T-helper 2 cell (primary cell): ENCODE measurements at regions not wholly inside any gene's neighbourhood (a gene's known extent, or its start where the extent isn't known, plus 50 kb on each side); places are given as distances from the start of the nearest gene placed in this dataset.
"Not testable (repeated sequence)": the region's sequence is repeated elsewhere in the genome, so short reads cannot be mapped to it uniquely, and the experiment has no call there.

Experiments
- DNase-seq, 5 experiments: peaks; one replicate each; pipeline versions ENCODE4 v3.0.0 to v3.0.0-alpha.2; 2012 to 2022

DNA sequence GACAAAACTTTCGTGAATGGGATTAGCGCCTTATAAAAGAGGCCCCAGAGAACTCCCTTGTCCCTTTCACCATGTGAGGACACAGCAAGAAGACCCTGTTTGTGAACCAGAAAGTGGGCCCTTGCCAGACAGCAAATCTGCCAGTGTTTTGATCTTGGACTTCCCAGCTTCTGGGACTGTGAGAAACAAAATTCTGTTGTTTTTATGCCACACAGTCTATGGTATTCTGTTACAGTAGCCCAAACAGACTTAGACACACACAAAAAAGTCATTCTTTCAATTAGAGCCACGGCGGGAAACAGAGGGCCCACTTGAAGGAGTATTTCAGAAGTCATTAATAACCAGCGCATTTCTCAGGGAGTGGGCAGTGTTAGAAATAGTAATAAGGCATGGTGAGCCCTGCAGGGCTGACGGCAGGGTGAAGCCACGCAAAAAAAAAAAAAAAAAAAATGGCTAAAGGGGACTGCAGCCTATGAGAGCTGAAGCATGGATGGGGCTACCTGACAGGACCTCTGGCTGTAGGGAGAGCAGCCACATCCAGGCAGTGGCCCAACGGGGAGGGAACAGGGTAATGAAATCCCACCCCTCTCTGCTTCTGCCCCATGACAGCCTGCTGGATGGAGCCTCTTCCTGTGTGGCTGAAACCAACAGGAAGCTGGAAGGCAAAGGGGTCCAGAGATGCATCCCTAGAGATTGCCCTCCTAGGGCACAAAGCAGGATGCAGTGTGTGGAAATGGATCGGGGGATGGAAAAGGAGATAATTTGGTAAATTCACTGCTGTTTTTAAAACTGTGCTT lies 189.3 kb downstream of the KCNS3 start:
- no peak for DNase-seq

GRCh38 chr2:18066894-18067293 lies 188.4 kb downstream of the KCNS3 start:
- DNase-seq, result no peak

DNA sequence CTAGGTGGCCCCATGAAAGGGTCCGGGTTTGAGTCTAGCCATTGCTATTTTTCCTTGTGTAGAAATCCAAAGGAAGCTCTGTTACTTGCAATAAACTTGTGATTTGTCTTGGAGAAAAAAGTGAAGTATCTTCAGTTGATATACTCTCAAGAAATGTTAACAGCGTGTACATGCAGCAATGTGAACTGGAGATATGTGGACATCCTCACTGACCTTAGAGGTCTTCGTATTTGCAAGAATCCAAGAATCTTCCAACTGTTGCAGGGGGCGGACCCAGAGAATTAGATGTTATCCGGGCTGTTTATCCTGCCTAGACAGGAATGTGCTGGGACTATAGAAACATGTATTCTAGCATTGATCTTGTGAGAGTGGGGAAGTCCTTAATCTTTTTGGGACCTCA lies 187.6 kb downstream of the KCNS3 start:
- DNase-seq, result no peak

DNA sequence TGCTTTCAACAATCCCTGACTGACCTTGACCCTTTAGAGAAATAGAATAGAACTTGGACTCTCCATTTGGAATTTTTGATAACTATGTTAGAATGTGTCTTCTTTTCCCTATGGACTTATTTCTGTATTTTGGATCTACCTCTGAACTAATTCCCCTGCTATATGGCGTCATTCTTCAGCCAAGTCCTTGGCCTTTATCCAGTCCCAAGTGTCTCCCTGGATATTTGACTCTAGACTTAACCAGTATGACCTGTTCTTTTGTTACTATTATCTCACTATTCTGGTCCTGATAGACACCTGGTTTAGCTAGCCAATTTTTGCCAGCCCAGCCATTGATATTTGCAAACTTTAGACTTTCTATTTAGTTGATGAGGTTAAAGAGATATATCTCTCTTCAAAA lies 186.8 kb downstream of the KCNS3 start:
- DNase-seq, result no peak

GRCh38 chr2:18063826-18064470 lies 185.5 kb downstream of the KCNS3 start:
- no peak for DNase-seq

- no peak for DNase-seq
These were observed 184.4 kb downstream of the KCNS3 start for GRCh38 chr2:18062892-18063291.

DNA sequence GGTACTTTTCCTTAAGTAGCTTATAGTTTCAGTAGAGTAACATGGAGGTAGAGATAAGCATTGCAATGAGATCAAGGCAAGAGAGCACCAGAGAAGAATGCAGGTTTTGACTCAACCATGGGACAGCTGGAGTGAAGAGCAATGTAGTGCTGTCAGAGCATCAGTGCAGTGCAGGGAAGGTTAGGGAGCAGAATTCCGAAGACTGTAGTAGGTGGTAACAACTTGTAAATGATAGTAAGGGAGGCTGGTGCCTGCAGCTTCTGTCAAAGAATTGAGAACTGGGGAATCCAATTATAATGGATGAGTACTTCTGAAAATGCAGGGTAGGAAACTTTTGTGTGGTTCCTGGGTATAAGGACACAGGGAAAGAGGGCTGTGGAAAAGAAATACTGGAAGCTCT lies 183.2 kb downstream of the KCNS3 start:
- no peak for DNase-seq

GRCh38 chr2:18057657-18058056 lies 179.2 kb downstream of the KCNS3 start:
- no peak for DNase-seq

DNA sequence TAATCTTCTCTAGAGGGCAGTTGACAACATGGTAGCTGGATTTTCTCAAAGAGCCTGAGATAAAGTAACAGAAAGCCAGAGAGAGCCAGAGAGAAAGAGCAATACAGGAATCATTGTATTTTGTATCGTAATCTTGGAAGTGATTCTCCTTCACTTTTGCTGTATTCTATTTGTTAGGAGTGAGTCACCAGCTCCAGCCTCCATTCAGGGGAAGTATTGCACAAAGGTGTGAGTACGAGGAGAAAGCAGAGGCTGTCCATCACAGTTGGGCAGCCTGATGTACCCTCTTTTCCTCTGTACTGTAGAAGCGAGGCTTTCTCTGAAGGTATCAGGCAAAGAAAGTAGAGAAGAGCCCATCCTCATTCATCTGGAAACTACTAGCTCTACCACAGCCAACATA lies 176.8 kb downstream of the KCNS3 start:
- no peak for DNase-seq

- DNase-seq, result no peak
These were observed 171.5 kb downstream of the KCNS3 start for GRCh38 chr2:18050001-18050400.

DNA sequence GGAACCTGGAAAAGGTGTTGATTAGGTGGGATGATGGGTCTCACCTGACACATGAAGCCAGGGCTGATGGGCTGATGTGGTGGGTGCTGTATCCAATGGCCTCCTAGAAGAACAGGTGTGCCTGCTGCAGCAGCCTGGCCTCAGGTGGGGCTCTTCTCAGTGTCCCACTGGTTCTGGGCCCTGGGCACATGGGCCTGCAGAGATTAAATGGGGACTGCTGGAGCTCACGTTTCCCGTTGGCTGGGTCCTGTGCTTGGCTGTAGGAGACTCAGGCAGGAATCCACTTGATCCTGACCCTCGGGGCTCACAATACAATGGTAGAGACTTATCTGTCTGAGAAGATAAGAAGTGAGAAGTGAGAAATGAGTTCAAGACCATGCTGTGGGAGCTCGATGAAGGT lies 170.9 kb downstream of the KCNS3 start:
- DNase-seq, result no peak

DNA sequence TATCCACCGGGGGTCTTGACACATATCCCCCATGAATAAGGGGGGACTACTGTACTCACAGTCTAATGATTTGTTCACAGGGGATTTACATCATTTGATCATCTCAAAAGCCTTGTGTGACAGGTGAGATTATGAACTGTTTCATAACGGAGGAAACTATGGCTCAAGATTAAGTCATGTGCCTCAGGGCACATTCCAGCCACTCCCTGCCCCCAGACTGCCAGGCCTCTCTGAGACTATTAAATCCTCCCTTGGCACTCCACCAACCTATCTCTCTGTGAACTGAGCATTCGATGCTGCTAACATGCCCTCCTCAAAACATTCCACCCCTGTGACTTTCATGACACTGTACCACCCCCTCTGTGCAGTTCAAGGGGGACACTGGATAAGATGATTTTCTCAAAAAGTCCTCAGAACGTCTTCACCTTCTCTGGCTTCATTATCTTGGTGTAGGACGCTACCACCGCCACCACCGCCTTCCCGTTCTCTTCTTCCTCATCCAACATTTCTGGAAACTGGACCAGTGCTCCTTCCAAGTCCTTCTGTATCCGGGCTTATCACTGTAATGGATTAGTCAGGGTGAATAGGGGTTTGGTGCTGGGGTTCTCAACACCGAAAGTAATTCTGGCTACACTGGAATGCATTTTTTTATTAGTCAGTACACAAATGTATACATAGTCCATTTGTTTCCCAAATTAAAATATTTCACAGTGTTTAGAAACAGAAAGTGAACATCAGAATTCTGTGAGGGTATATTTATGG lies 169.6 kb downstream of the KCNS3 start:
- no peak for DNase-seq

DNA sequence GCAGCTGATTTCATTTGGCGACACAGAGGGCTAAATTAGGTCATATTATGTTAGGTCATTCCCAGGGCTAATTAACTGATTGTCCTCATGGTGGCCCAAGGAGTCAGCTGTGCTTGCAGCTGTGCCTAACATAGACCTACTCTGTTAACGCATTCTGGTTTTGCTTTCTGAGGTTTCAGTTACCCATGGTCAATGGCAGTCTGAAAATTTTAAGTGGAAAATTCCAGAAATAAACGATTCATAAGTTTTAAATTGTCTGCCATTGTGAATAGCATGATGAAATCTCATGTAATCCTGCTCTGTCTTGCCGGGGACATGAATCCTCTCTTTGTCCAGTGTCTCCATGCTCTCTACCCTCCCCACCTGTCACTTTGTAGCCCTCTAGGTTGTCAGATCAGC lies 168.7 kb downstream of the KCNS3 start:
- no peak for DNase-seq

GRCh38 chr2:18046558-18047212 lies 168.2 kb downstream of the KCNS3 start:
- no peak for DNase-seq

DNA sequence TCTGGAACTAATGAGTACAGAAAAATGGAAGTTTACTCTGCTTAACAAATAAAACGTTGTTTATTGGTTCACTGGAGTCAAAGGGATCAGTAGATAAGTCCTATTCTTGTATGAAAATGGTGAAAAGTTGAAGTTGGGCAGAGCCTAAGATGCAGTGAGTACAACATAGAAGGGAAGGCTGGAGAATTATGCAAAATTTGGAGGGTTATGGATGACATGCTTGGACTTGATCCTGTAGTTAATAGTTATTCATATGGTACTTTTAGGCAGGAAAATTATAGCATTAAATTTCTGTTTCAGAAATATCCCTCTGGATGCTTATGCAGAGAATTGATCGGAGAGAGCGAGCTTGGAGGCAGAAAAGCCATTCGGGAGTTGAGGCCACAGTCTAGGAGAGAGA lies 167.6 kb downstream of the KCNS3 start:
- no peak for DNase-seq

DNA sequence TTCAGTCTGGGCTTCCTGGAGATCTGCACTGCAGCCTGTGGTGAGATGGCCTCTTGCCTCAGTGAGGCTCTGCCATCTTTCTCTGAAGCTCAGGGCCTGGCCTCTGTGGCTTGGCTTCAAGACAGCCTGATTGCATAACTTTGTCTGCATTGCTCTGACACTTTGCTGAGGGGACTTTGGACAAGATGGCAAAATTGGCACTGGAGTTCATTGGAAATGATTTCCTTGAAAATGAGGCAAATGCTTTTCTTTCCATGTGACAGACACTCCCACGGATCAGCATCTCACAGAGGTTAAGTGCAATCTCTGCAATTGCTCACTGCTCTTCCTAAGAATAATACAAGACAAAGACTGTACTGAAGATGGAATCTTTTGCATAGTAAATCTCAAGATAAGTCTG lies 166.8 kb downstream of the KCNS3 start:
- no peak for DNase-seq

- DNase-seq, result not testable (repeated sequence)
These were observed 138.9 kb downstream of the KCNS3 start for GRCh38 chr2:18017381-18017780.

GRCh38 chr2:18009891-18010290 lies 131.4 kb downstream of the KCNS3 start:
- no peak for DNase-seq

GRCh38 chr2:18005411-18005810 lies 126.9 kb downstream of the KCNS3 start:
- DNase-seq, result no peak

GRCh38 chr2:18001671-18002070 lies 123.2 kb downstream of the KCNS3 start:
- no peak for DNase-seq

DNA sequence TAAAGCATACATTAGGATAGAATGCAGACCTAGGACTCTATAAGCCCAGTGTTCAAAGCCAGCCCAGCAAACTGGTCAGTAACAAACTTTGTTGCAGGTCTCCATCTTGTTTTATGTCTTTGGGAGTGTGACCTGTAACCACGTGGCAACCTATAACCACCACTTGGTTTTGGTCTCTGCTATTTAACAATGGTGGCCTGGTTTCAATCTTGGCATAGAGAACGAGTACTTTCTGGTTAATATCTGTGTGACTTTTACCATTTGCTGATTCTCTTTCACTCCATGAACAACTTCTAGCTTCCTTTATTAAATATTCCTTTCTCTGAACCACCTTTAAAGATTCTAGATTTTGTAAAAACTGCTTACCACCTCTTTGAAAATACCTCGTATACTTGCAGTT lies 118.5 kb downstream of the KCNS3 start:
- no peak for DNase-seq

DNA sequence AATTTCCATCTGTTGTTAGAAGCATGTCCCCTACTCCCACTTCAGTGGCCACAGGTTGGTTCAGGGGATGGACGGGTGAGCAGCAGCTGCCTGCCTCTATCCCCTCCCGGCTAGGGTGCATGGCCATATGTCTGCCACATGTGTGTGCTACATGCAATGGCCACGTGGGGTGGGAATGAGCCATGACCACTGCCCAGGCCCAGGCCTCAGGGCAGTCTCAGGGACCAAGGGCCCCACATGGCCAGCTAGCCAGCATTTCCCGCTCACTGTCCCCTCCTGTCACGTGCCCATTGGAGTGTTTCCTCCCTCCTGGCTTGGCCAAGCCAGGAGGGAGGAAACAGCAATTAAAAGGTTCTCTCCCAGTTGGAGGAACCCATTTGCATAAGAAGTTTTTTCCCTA lies 117.1 kb downstream of the KCNS3 start:
- DNase-seq, result no peak
